ENCODE measurements at regions not wholly inside any gene's neighbourhood (a gene's known extent, or its start where the extent isn't known, plus 50 kb on each side); places are given as distances from the start of the nearest gene placed in this dataset.

DNA sequence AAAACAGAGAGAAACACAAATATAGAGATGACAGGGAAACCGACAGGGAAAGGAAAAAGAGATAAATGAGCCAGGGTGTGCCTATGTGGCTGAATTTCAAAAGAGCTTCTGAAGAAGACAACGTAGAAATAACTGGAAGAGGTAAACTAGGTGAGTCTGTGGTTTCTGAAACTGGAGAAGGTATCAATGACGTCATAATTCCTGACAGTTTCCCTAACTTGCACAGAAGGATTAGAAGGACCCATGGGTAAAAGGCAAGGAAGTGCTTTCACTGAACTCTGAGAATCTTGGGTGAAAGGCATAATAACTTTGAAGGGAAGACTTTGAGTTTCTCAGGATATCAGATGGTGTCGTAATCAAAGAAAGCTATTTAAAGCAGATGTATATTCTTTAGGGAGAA, 790.8 kb upstream of the NUDT12 start:
- CTCF ChIA-PET (ENCODE audit: unreplicated experiment), result no interaction called here
- Histone ChIP-seq H3K79me2 (ENCODE audit: insufficient read depth, low read depth, low read length) (no peaks in the 10 kb centered on the region), H4K20me1 (ENCODE audit: insufficient read depth, low read length) (no peaks in the 10 kb centered on the region), H3K27ac (ENCODE audit: low read depth, low read length, poor library complexity, severe bottlenecking) (no peak overlapping the region), H3K36me3 (ENCODE audit: insufficient read depth, low read length) (no peaks in the 10 kb centered on the region), H3K9me2 (ENCODE audit: insufficient read depth, low read length) (no peaks in the 10 kb centered on the region), H3K4me1 (ENCODE audit: insufficient read depth, low read length, poor library complexity, severe bottlenecking) (no peaks in the 10 kb centered on the region), H3K4me3 (ENCODE audit: low read depth, low read length, poor library complexity, severe bottlenecking) (no peak overlapping the region), H3K4me2 (ENCODE audit: low read length) (no peak overlapping the region), H2AFZ (ENCODE audit: low read length) (no peak overlapping the region), H3K9me3 (ENCODE audit: low read length) (no peaks in the 10 kb centered on the region)
- BruUV-seq (replicated peaks), result no TSS peak
- intact Hi-C loops (cut with micrococcal nuclease; ENCODE audit: unreplicated experiment), result no loop called here
- POLR2A ChIA-PET, result no interaction called here
- TF ChIP-seq, protein P1, sequence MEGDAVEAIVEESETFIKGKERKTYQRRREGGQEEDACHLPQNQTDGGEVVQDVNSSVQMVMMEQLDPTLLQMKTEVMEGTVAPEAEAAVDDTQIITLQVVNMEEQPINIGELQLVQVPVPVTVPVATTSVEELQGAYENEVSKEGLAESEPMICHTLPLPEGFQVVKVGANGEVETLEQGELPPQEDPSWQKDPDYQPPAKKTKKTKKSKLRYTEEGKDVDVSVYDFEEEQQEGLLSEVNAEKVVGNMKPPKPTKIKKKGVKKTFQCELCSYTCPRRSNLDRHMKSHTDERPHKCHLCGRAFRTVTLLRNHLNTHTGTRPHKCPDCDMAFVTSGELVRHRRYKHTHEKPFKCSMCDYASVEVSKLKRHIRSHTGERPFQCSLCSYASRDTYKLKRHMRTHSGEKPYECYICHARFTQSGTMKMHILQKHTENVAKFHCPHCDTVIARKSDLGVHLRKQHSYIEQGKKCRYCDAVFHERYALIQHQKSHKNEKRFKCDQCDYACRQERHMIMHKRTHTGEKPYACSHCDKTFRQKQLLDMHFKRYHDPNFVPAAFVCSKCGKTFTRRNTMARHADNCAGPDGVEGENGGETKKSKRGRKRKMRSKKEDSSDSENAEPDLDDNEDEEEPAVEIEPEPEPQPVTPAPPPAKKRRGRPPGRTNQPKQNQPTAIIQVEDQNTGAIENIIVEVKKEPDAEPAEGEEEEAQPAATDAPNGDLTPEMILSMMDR (conservative IDR thresholded peaks at IDR 0.05; ENCODE audit: low read length), result no peak
- no peak for TF ChIP-seq EZH2phosphoT487 (IDR thresholded peaks at IDR 0.05; ENCODE audit: borderline replicate concordance, low read depth, low read length)
- DNase-seq (ENCODE audit: low spot score), result no peak

DNA sequence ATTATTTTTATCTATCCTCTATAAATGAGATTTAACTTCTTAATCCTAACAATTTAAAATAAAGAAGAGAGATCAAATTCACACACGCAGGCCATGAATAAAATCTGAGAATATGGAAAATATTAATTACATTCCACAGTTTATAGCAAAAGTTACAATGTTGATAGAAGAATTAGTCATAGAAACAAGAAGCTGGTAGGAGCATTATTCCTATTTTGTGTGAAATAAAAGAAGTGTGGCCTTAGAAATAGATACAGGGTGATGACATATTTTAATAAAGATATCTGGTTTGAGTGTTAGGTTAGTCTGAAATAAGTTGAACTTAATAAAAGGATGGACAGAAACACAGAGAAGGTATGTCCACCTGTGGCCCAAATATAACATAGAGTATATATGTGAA, 790.4 kb upstream of the NUDT12 start:
- intact Hi-C loops (cut with micrococcal nuclease; ENCODE audit: unreplicated experiment), result no loop called here
- DNase-seq (ENCODE audit: low spot score), result no peak
- no peak overlapping the region for H3K27ac ChIP-seq (ENCODE audit: low read depth, low read length, poor library complexity, severe bottlenecking)
- no TSS peak for BruUV-seq (replicated peaks)
- POLR2A ChIA-PET, result no interaction called here
- H4K20me1 ChIP-seq (ENCODE audit: insufficient read depth, low read length), result no peaks in the 10 kb centered on the region
- no peaks in the 10 kb centered on the region for H3K9me3 ChIP-seq (ENCODE audit: low read length)
- H3K79me2 ChIP-seq (ENCODE audit: insufficient read depth, low read depth, low read length), result no peaks in the 10 kb centered on the region
- H3K4me3 ChIP-seq (ENCODE audit: low read depth, low read length, poor library complexity, severe bottlenecking), result no peak overlapping the region
- no peaks in the 10 kb centered on the region for H3K36me3 ChIP-seq (ENCODE audit: insufficient read depth, low read length)
- H3K9me2 ChIP-seq (ENCODE audit: insufficient read depth, low read length), result no peaks in the 10 kb centered on the region
- CTCF ChIA-PET (ENCODE audit: unreplicated experiment), result no interaction called here
- H3K4me2 ChIP-seq (ENCODE audit: low read length), result no peak overlapping the region
- no peak overlapping the region for H2AFZ ChIP-seq (ENCODE audit: low read length)
- H3K4me1 ChIP-seq (ENCODE audit: insufficient read depth, low read length, poor library complexity, severe bottlenecking), result no peaks in the 10 kb centered on the region
- TF ChIP-seq, protein P1 (conservative IDR thresholded peaks at IDR 0.05; ENCODE audit: low read length), result no peak
- TF ChIP-seq EZH2phosphoT487 (IDR thresholded peaks at IDR 0.05; ENCODE audit: borderline replicate concordance, low read depth, low read length), result no peak

DNA sequence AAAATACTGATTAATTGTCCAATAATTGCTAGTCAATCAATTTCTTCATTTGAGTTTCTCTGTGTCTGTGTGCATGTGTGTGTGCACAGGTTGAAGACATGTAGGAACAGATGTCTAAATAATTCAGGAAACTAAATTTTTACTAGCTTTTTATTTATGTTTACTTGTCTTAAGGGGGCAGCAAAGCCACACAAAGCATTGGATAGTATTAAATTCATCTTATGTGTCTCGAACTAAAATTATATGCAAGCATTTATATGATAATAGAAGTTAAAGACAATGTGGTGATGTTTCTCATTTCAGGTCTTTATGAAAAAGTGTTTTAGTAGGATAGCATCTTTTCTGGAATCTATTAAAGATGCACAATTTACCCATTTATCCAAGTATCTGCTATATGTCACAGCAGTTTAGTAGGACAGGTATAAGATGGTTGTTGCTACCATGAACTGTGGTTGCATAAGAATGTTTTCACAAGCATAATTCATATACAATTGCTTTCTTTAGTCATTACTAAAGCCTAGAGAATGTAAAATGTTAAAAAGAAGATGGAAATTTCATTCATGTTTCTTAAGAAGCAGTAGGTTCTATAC, 784.6 kb upstream of the NUDT12 start:
- no peak for DNase-seq (ENCODE audit: low spot score)
- Histone ChIP-seq H2AFZ (ENCODE audit: low read length) (no peak overlapping the region), H3K9me3 (ENCODE audit: low read length) (no peaks in the 10 kb centered on the region), H3K4me2 (ENCODE audit: low read length) (no peak overlapping the region), H3K4me1 (ENCODE audit: insufficient read depth, low read length, poor library complexity, severe bottlenecking) (no peaks in the 10 kb centered on the region), H3K4me3 (ENCODE audit: low read depth, low read length, poor library complexity, severe bottlenecking) (no peak overlapping the region), H3K79me2 (ENCODE audit: insufficient read depth, low read depth, low read length) (no peaks in the 10 kb centered on the region), H3K36me3 (ENCODE audit: insufficient read depth, low read length) (no peaks in the 10 kb centered on the region), H3K9me2 (ENCODE audit: insufficient read depth, low read length) (no peaks in the 10 kb centered on the region), H4K20me1 (ENCODE audit: insufficient read depth, low read length) (no peaks in the 10 kb centered on the region), H3K27ac (ENCODE audit: low read depth, low read length, poor library complexity, severe bottlenecking) (no peak overlapping the region)
- BruUV-seq (replicated peaks), result no TSS peak
- POLR2A ChIA-PET, result no interaction called here
- TF ChIP-seq EZH2phosphoT487 (IDR thresholded peaks at IDR 0.05; ENCODE audit: borderline replicate concordance, low read depth, low read length), result no peak
- TF ChIP-seq, protein P1 (conservative IDR thresholded peaks at IDR 0.05; ENCODE audit: low read length), result peak; percentile 55
- CTCF ChIA-PET (ENCODE audit: unreplicated experiment), result no interaction called here
- intact Hi-C loops (cut with micrococcal nuclease; ENCODE audit: unreplicated experiment), result no loop called here
